Testis (tissue), 2 donors: ENCODE measurements at regions not wholly inside any gene's neighbourhood (a gene's known extent, or its start where the extent isn't known, plus 50 kb on each side); places are given as distances from the start of the nearest gene placed in this dataset.

ENCODE experiments used
- DNase-seq: peaks from one replicate; pipeline ENCODE4 v3.0.0-alpha.2; 2019
- H3K27ac ChIP-seq, 2 donors: fragments of 200-600 bp; sonication (generic); one replicate each; pipeline ENCODE4 v1.5.1; 2019
- H3K27me3 ChIP-seq: fragments of 200-600 bp; sonication (generic); one replicate; pipeline ENCODE4 v1.5.1; 2019
- H3K36me3 ChIP-seq: fragments of 200-600 bp; sonication (generic); one replicate; pipeline ENCODE4 v1.5.1; 2017; ENCODE audit warnings: low read depth; ENCODE audit errors: missing control alignments
- H3K4me1 ChIP-seq: fragments of 200-600 bp; sonication (generic); one replicate; pipeline ENCODE4 v1.5.1; 2019
- H3K4me3 ChIP-seq, 2 donors: fragments of 200-600 bp; sonication (generic); one replicate each; pipeline ENCODE4 v1.5.1; 2017 to 2019
- H3K9me3 ChIP-seq: fragments of 200-600 bp; sonication (generic); one replicate; pipeline ENCODE4 v1.5.1; 2017
- CTCF ChIP-seq, 3 experiments: fragments of 450-650 bp in 2 of 3; fragments of 200-600 bp in 1 of 3; sonication (generic) in 1 of 3; IDR thresholded peaks; one replicate each; pipeline ENCODE4 v1.5.1; 2016 to 2019; ENCODE audit warnings: antibody characterized with exemption in 3 of 3, mild to moderate bottlenecking in 2 of 3, moderate library complexity in 1 of 3
- POLR2A ChIP-seq: fragments of 450-650 bp; IDR thresholded peaks from one replicate; pipeline ENCODE4 v1.6.1; 2017; ENCODE audit warnings: antibody characterized with exemption, mild to moderate bottlenecking, moderate library complexity
- WGBS, 2 donors: methylation state at CpG; one replicate each; pipeline ENCODE4 v1.1.5; 2018; 5-methylcytosine and 5-hydroxymethylcytosine counted together
- intact Hi-C: fragments of 100-400 bp; cut with DNase I; formaldehyde crosslinking; loops from one replicate; pipeline ENCODE4 v1.15.1; 2023; ENCODE audit warnings: low total_unique reads

GRCh38 chr9:6133346-6134063, 82.1 kb upstream of the IL33 start:
- DNase-seq = no peak
- TF ChIP-seq CTCF (IDR thresholded peaks at IDR 0.05) (no peak), POLR2A (no peak)
- Histone ChIP-seq H3K27ac (no peak overlapping the region), H3K4me1 (no peaks in the 10 kb centered on the region), H3K4me3 (no peak overlapping the region), H3K36me3 (no peaks in the 10 kb centered on the region), H3K27me3 (no peaks in the 10 kb centered on the region), H3K9me3 (no peaks in the 10 kb centered on the region)
- WGBS, 2 donors = 89 to 94% methylated on average over 5 of the region's 5 CpGs
- intact Hi-C loops = no loop called here

- H3K9me3 ChIP-seq = no peaks in the 10 kb centered on the region
- TF ChIP-seq CTCF (IDR thresholded peaks at IDR 0.05) (no peak), POLR2A (no peak)
- no peak for DNase-seq
- H3K4me3 ChIP-seq = no peak overlapping the region
- intact Hi-C loops = no loop called here
- H3K4me1 ChIP-seq = no peaks in the 10 kb centered on the region
- H3K36me3 ChIP-seq = no peaks in the 10 kb centered on the region
- H3K27ac ChIP-seq = no peak overlapping the region
- no peaks in the 10 kb centered on the region for H3K27me3 ChIP-seq
- WGBS, 2 donors = 71 to 82% methylated on average over 4 of the region's 4 CpGs
Measured at GRCh38 chr9:6132650-6133049, 83.0 kb upstream of the IL33 start.

GRCh38 chr9:6128030-6128429, 87.6 kb upstream of the IL33 start:
- Histone ChIP-seq H3K27ac (no peak overlapping the region), H3K36me3 (no peaks in the 10 kb centered on the region), H3K4me3 (no peak overlapping the region), H3K27me3 (no peaks in the 10 kb centered on the region), H3K9me3 (no peaks in the 10 kb centered on the region), H3K4me1 (no peaks in the 10 kb centered on the region)
- TF ChIP-seq POLR2A = no peak
- TF ChIP-seq CTCF (IDR thresholded peaks at IDR 0.05) = no peak
- no peak for DNase-seq
- intact Hi-C loops = no loop called here
- 89 to 93% methylated on average over 2 of the region's 2 CpGs for WGBS, 2 donors

DNA sequence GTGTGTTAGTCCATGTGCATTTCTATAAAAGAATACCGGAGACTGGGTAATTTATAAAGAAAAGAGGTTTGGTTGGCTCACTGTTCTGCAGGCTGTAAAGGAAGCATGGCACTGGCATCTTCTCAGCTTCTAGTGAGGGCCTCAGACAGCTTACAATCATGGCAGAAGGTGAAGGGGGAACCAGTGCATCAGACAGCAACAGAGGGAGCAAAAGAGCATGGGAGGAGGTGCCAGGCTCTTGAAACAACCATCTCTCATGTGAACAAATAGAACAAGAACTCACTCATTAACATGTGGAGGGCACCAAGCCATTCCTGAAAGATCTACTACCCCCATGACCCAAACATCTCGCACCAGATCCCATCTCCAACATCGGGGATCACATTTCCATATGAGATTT, 89.2 kb upstream of the IL33 start:
- TF ChIP-seq POLR2A (no peak), CTCF (IDR thresholded peaks at IDR 0.05) (no peak)
- intact Hi-C loops = no loop called here
- Histone ChIP-seq H3K4me3 (no peak overlapping the region), H3K27me3 (no peaks in the 10 kb centered on the region), H3K4me1 (no peaks in the 10 kb centered on the region), H3K36me3 (no peaks in the 10 kb centered on the region), H3K27ac (no peak overlapping the region), H3K9me3 (no peaks in the 10 kb centered on the region)
- 94% methylated on average over 3 of the region's 3 CpGs for WGBS, 2 donors
- DNase-seq = no peak

- intact Hi-C loops = no loop called here
- Histone ChIP-seq H3K4me1 (no peaks in the 10 kb centered on the region), H3K36me3 (no peaks in the 10 kb centered on the region), H3K4me3 (no peak overlapping the region), H3K27ac (no peak overlapping the region), H3K9me3 (no peaks in the 10 kb centered on the region), H3K27me3 (no peaks in the 10 kb centered on the region)
- WGBS, 2 donors = 44 to 45% methylated on average over 3 of the region's 3 CpGs
- no peak for TF ChIP-seq CTCF (IDR thresholded peaks at IDR 0.05)
- TF ChIP-seq POLR2A = no peak
- DNase-seq = no peak
Measured at GRCh38 chr9:6123416-6123815, 92.2 kb upstream of the IL33 start.
